IgD-negative memory B cell (primary cell): ENCODE measurements at regions not wholly inside any gene's neighbourhood (a gene's known extent, or its start where the extent isn't known, plus 50 kb on each side); places are given as distances from the start of the nearest gene placed in this dataset.

ENCODE experiments used
- H3K27ac Mint-ChIP-seq, 3 donors: one replicate each; pipeline ENCODE4 v1.8.0; 2020 to 2022; ENCODE audit warnings: mild to moderate bottlenecking in 3 of 3, mixed read lengths in 3 of 3, moderate library complexity in 1 of 3
- H3K27me3 Mint-ChIP-seq: one replicate; pipeline ENCODE4 v1.8.0; 2021; ENCODE audit warnings: mixed read lengths
- H3K36me3 Mint-ChIP-seq: one replicate; pipeline ENCODE4 v1.8.0; 2020; ENCODE audit warnings: mild to moderate bottlenecking, mixed read lengths
- H3K4me1 Mint-ChIP-seq, 3 donors: one replicate each; pipeline ENCODE4 v1.8.0; 2020 to 2022; ENCODE audit warnings: mixed read lengths in 3 of 3, mild to moderate bottlenecking in 1 of 3
- H3K4me3 Mint-ChIP-seq, 4 donors: one replicate each; pipeline ENCODE4 v1.8.0; 2020 to 2022; ENCODE audit warnings: mild to moderate bottlenecking in 4 of 4, mixed read lengths in 4 of 4, moderate library complexity in 3 of 4
- H3K9me3 Mint-ChIP-seq, 3 donors: one replicate each; pipeline ENCODE4 v1.8.0; 2020 to 2021; ENCODE audit warnings: mixed read lengths in 3 of 3, mild to moderate bottlenecking in 1 of 3

- no peak overlapping the region for H3K4me3 Mint-ChIP-seq
- peaks cover 16% of the 10 kb centered on the region for H3K27me3 Mint-ChIP-seq
- H3K36me3 Mint-ChIP-seq: no peaks in the 10 kb centered on the region
- H3K4me1 Mint-ChIP-seq: peaks cover 0 to 1% (median 0%) of the 10 kb centered on the region in 3 donors
- no peaks in the 10 kb centered on the region for H3K9me3 Mint-ChIP-seq
- H3K27ac Mint-ChIP-seq: no peak overlapping the region
Observed at GRCh38 chr7:155138204-155138603, 68.1 kb downstream of the HTR5A start.

GRCh38 chr7:155141562-155141961 lies 71.4 kb downstream of the HTR5A start:
- Mint-ChIP-seq H3K27me3 (peaks cover 19% of the 10 kb centered on the region), H3K27ac (no peak overlapping the region), H3K4me3 (no peak overlapping the region), H3K36me3 (no peaks in the 10 kb centered on the region), H3K9me3 (no peaks in the 10 kb centered on the region), H3K4me1 (peaks cover 0 to 1% (median 0%) of the 10 kb centered on the region in 3 donors)

- no peak overlapping the region for H3K27ac Mint-ChIP-seq
- H3K36me3 Mint-ChIP-seq: no peaks in the 10 kb centered on the region
- H3K4me1 Mint-ChIP-seq: peaks cover 0 to 1% (median 0%) of the 10 kb centered on the region in 3 donors
- peaks cover 22% of the 10 kb centered on the region for H3K27me3 Mint-ChIP-seq
- H3K4me3 Mint-ChIP-seq: no peak overlapping the region
- H3K9me3 Mint-ChIP-seq: no peaks in the 10 kb centered on the region
Observed at GRCh38 chr7:155143381-155143780, 73.3 kb downstream of the HTR5A start.

- no peaks in the 10 kb centered on the region for H3K9me3 Mint-ChIP-seq
- H3K27me3 Mint-ChIP-seq: peaks cover 21% of the 10 kb centered on the region
- H3K4me3 Mint-ChIP-seq: no peak overlapping the region
- no peaks in the 10 kb centered on the region for H3K36me3 Mint-ChIP-seq
- H3K27ac Mint-ChIP-seq: no peak overlapping the region
- H3K4me1 Mint-ChIP-seq: peaks cover 0 to 1% (median 0%) of the 10 kb centered on the region in 3 donors
Observed at GRCh38 chr7:155144371-155144770, 74.2 kb downstream of the HTR5A start.

GRCh38 chr7:155145477-155146255 lies 75.5 kb downstream of the HTR5A start:
- H3K4me3 Mint-ChIP-seq: no peak overlapping the region
- peaks cover 0 to 2% (median 0%) of the 10 kb centered on the region in 3 donors for H3K9me3 Mint-ChIP-seq
- H3K27me3 Mint-ChIP-seq: peaks cover 14% of the 10 kb centered on the region
- H3K4me1 Mint-ChIP-seq: peaks cover 0 to 1% (median 0%) of the 10 kb centered on the region in 3 donors
- no peaks in the 10 kb centered on the region for H3K36me3 Mint-ChIP-seq
- H3K27ac Mint-ChIP-seq: no peak overlapping the region

- peaks cover 0 to 8% (median 5%) of the 10 kb centered on the region in 3 donors for H3K9me3 Mint-ChIP-seq
- no peak overlapping the region for H3K27ac Mint-ChIP-seq
- no peaks in the 10 kb centered on the region for H3K36me3 Mint-ChIP-seq
- peaks cover 10% of the 10 kb centered on the region for H3K27me3 Mint-ChIP-seq
- H3K4me1 Mint-ChIP-seq: no peaks in the 10 kb centered on the region
- no peak overlapping the region for H3K4me3 Mint-ChIP-seq
Observed at GRCh38 chr7:155147172-155147571, 77.0 kb downstream of the HTR5A start.

- no peaks in the 10 kb centered on the region for H3K4me1 Mint-ChIP-seq
- H3K27ac Mint-ChIP-seq: no peak overlapping the region
Observed at GRCh38 chr7:155147624-155148023, 77.5 kb downstream of the HTR5A start.

GRCh38 chr7:155153676-155154075 lies 83.6 kb downstream of the HTR5A start:
- Mint-ChIP-seq H3K36me3 (no peaks in the 10 kb centered on the region), H3K27me3 (peaks cover 7% of the 10 kb centered on the region), H3K27ac (no peak overlapping the region), H3K4me1 (no peaks in the 10 kb centered on the region), H3K4me3 (no peak overlapping the region), H3K9me3 (peaks cover 0 to 10% (median 5%) of the 10 kb centered on the region in 3 donors)

More at GRCh38 chr7:155147624-155148023, 77.5 kb downstream of the HTR5A start:
- H3K9me3 Mint-ChIP-seq: peaks cover 0 to 8% (median 5%) of the 10 kb centered on the region in 3 donors
- H3K36me3 Mint-ChIP-seq: no peaks in the 10 kb centered on the region
- H3K27me3 Mint-ChIP-seq: peaks cover 9% of the 10 kb centered on the region
- H3K4me3 Mint-ChIP-seq: no peak overlapping the region

DNA sequence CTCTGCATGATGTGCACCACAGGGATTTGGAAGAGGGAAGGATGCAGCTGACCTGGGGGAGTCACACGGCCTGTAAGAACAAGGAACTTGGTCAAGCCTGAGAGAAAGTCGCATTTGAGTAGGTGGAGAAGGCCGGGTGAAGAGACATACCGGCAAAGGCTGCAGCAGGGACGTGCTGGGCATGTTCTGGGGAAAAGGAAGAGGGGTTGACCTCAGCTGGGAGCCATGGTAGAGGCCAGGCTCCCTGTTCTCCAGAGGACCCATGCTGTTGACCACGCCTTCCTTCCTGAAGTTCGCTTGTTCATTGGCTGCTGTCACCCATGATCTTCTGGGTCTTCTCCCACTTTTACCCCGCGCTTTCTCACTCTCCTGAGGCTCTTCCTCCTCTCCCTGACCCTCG lies 84.5 kb downstream of the HTR5A start:
- no peaks in the 10 kb centered on the region for H3K4me1 Mint-ChIP-seq
- no peak overlapping the region for H3K27ac Mint-ChIP-seq
- H3K27me3 Mint-ChIP-seq: peaks cover 7% of the 10 kb centered on the region
- H3K36me3 Mint-ChIP-seq: no peaks in the 10 kb centered on the region
- peaks cover 0 to 10% (median 5%) of the 10 kb centered on the region in 3 donors for H3K9me3 Mint-ChIP-seq
- H3K4me3 Mint-ChIP-seq: peak overlapping the region in 2 of 4 donors; percentile 19 to 74

DNA sequence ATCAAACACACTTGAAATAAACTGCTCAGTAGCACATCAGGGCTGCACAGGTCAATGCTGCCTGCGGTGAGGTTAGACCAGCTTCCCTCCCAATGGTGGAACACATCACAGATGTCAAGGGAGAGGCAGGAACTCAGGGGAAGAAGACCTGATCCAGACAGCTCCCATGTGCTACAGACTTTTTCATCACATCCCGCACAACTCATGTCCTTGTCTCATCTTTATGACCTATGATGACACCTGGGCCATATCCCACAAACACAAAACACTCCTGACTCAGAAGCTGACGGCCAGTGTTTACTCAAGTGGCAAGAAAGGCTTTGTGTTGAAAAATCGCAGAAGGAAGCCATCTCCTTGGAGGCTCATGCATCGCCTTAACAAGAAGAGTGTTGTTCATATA lies 91.6 kb downstream of the HTR5A start:
- H3K27ac Mint-ChIP-seq: no peak overlapping the region
- H3K4me3 Mint-ChIP-seq: no peak overlapping the region
- H3K4me1 Mint-ChIP-seq: no peaks in the 10 kb centered on the region
- no peaks in the 10 kb centered on the region for H3K9me3 Mint-ChIP-seq
- H3K27me3 Mint-ChIP-seq: peaks cover 5% of the 10 kb centered on the region
- H3K36me3 Mint-ChIP-seq: no peaks in the 10 kb centered on the region

DNA sequence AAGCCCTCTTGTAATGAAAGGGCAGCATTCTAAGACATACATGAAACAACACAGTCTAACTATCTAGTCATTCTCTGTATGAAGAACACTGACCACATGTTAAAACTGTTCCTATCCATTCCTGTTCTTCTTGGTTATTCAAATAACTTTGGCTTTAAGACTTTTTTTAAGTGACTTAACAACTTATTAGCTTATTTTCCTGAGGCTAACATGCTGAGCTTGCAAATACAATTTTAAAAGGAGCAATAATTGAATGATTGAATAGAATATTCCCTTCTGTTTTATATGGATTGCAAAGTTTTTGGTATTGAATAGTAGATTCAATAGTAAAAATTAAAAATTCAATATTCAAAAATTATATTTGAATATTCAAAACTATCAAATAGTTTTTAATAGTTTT lies 92.3 kb downstream of the HTR5A start:
- Mint-ChIP-seq H3K4me3 (no peak overlapping the region), H3K27ac (no peak overlapping the region), H3K27me3 (peaks cover 7% of the 10 kb centered on the region), H3K9me3 (no peaks in the 10 kb centered on the region), H3K4me1 (no peaks in the 10 kb centered on the region), H3K36me3 (no peaks in the 10 kb centered on the region)

GRCh38 chr7:155163696-155164095 lies 93.6 kb downstream of the HTR5A start:
- Mint-ChIP-seq H3K4me3 (no peak overlapping the region), H3K27me3 (peaks cover 10% of the 10 kb centered on the region), H3K4me1 (no peaks in the 10 kb centered on the region), H3K36me3 (no peaks in the 10 kb centered on the region), H3K27ac (no peak overlapping the region), H3K9me3 (no peaks in the 10 kb centered on the region)

DNA sequence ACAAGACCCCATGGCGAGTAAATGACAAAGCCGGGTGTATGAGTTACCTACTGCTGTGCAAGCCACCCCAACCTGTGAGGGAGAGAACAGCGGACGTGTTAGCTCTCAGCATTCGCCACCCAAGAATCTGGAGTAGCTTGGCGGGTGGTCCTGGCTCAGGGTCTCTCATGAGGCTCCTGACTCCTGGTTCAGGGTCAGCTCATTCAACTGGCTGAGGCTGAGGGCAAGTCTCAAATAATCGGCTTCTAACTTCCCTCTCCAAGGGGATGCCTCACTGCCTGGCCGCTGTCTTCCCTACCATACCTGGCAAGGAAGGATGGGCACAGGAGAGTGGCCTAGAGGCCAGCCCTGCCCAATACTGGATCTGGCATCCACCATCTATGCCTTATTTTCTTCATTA lies 94.2 kb downstream of the HTR5A start:
- Mint-ChIP-seq H3K36me3 (no peaks in the 10 kb centered on the region), H3K4me3 (no peak overlapping the region), H3K9me3 (no peaks in the 10 kb centered on the region), H3K4me1 (no peaks in the 10 kb centered on the region), H3K27ac (no peak overlapping the region), H3K27me3 (peaks cover 14% of the 10 kb centered on the region)

GRCh38 chr7:155166108-155166507 lies 96.0 kb downstream of the HTR5A start:
- no peak overlapping the region for H3K27ac Mint-ChIP-seq

GRCh38 chr7:155166673-155167370 lies 96.7 kb downstream of the HTR5A start:
- Mint-ChIP-seq H3K4me3 (no peak overlapping the region), H3K4me1 (no peaks in the 10 kb centered on the region), H3K9me3 (no peaks in the 10 kb centered on the region), H3K27me3 (peaks cover 18% of the 10 kb centered on the region), H3K36me3 (no peaks in the 10 kb centered on the region), H3K27ac (no peak overlapping the region)

More at GRCh38 chr7:155166108-155166507, 96.0 kb downstream of the HTR5A start:
- Mint-ChIP-seq H3K36me3 (no peaks in the 10 kb centered on the region), H3K9me3 (no peaks in the 10 kb centered on the region), H3K27me3 (peaks cover 18% of the 10 kb centered on the region), H3K4me1 (no peaks in the 10 kb centered on the region), H3K4me3 (peak overlapping the region in 1 of 4 donors; percentile 63)
